NCI-H524 treated with DMSO at 0.1 percent for 48 hours (cell line): ENCODE measurements at regions not wholly inside any gene's neighbourhood (a gene's known extent, or its start where the extent isn't known, plus 50 kb on each side); places are given as distances from the start of the nearest gene placed in this dataset.
"Not testable (repeated sequence)": the region's sequence is repeated elsewhere in the genome, so short reads cannot be mapped to it uniquely, and the experiment has no call there.

ENCODE experiments used
- DNase-seq: peaks from one replicate; lab custom pipeline; 2025; lab: John Stamatoyannopoulos, UW

- not testable (repeated sequence) for DNase-seq
These were observed 323.0 kb upstream of the ZFP42 start for GRCh38 chr4:187672526-187672925.

- DNase-seq: no peak
These were observed 316.1 kb upstream of the ZFP42 start for GRCh38 chr4:187679450-187679849.

- DNase-seq: no peak
These were observed 310.3 kb upstream of the ZFP42 start for GRCh38 chr4:187685247-187685646.

- no peak for DNase-seq
These were observed 307.9 kb upstream of the ZFP42 start for GRCh38 chr4:187687697-187688096.

- no peak for DNase-seq
These were observed 302.9 kb upstream of the ZFP42 start for GRCh38 chr4:187692626-187693025.

- DNase-seq: not testable (repeated sequence)
These were observed 300.0 kb upstream of the ZFP42 start for GRCh38 chr4:187695531-187695930.

- no peak for DNase-seq
These were observed 284.0 kb upstream of the ZFP42 start for GRCh38 chr4:187711586-187711985.

- no peak for DNase-seq
These were observed 280.6 kb upstream of the ZFP42 start for GRCh38 chr4:187714957-187715356.

GRCh38 chr4:187715466-187715865 lies 280.1 kb upstream of the ZFP42 start:
- DNase-seq: no peak

- no peak for DNase-seq
These were observed 271.1 kb upstream of the ZFP42 start for GRCh38 chr4:187724456-187724855.

- no peak for DNase-seq
These were observed 269.1 kb upstream of the ZFP42 start for GRCh38 chr4:187726485-187726884.

- DNase-seq: no peak
These were observed 263.0 kb upstream of the ZFP42 start for GRCh38 chr4:187732524-187732923.

- DNase-seq: no peak
These were observed 255.8 kb upstream of the ZFP42 start for GRCh38 chr4:187739771-187740170.

GRCh38 chr4:187744911-187745310 lies 250.7 kb upstream of the ZFP42 start:
- no peak for DNase-seq

GRCh38 chr4:187750652-187751051 lies 244.9 kb upstream of the ZFP42 start:
- not testable (repeated sequence) for DNase-seq

- no peak for DNase-seq
These were observed 228.4 kb upstream of the ZFP42 start for GRCh38 chr4:187767158-187767557.

GRCh38 chr4:187767687-187768086 lies 227.9 kb upstream of the ZFP42 start:
- no peak for DNase-seq

- DNase-seq: no peak
These were observed 225.2 kb upstream of the ZFP42 start for GRCh38 chr4:187770345-187770744.

- DNase-seq: no peak
These were observed 217.6 kb upstream of the ZFP42 start for GRCh38 chr4:187777954-187778353.

- no peak for DNase-seq
These were observed 215.5 kb upstream of the ZFP42 start for GRCh38 chr4:187780070-187780469.

GRCh38 chr4:187782286-187782824 lies 213.2 kb upstream of the ZFP42 start:
- DNase-seq: no peak

GRCh38 chr4:187786190-187786589 lies 209.4 kb upstream of the ZFP42 start:
- no peak for DNase-seq

- no peak for DNase-seq
These were observed 206.5 kb upstream of the ZFP42 start for GRCh38 chr4:187789078-187789477.

- DNase-seq: no peak
These were observed 199.8 kb upstream of the ZFP42 start for GRCh38 chr4:187795737-187796136.

- no peak for DNase-seq
These were observed 197.2 kb upstream of the ZFP42 start for GRCh38 chr4:187798385-187798784.
